Adrenal gland (tissue), 9 donors: ENCODE measurements at regions not wholly inside any gene's neighbourhood (a gene's known extent, or its start where the extent isn't known, plus 50 kb on each side); places are given as distances from the start of the nearest gene placed in this dataset.

Source experiments
- DNase-seq, 7 donors: peaks; one replicate each; pipeline ENCODE4 v3.0.0-alpha.2; 2019 to 2020
- H3K27ac ChIP-seq, 5 donors: fragments of 200-600 bp; sonication (generic) in 4 of 5; 1 replicate in 3 of 5; 2 replicates in 2 of 5; pipeline versions ENCODE4 v1.5.1 to v1.8.0; 2016 to 2020; ENCODE audit warnings: mild to moderate bottlenecking in 1 of 5
- H3K27me3 ChIP-seq: fragments of 200-600 bp; 2 replicates; pipeline ENCODE4 v1.8.0; 2021
- H3K36me3 ChIP-seq, 2 donors: fragments of 200-600 bp; replicated peaks in 1 of 2; 1 replicate in 1 of 2; 2 replicates in 1 of 2; pipeline versions ENCODE4 v1.5.1 to v1.8.0; 2018 to 2022
- H3K4me1 ChIP-seq, 2 donors: fragments of 200-600 bp; replicated peaks in 1 of 2; 1 replicate in 1 of 2; 2 replicates in 1 of 2; pipeline versions ENCODE4 v1.5.1 to v1.8.0; 2018 to 2021
- H3K4me3 ChIP-seq, 4 donors: fragments of 200-600 bp; sonication (generic) in 3 of 4; one replicate each; pipeline ENCODE4 v1.5.1; 2016 to 2018
- H3K9me3 ChIP-seq, 3 donors: fragments of 200-600 bp; sonication (generic) in 1 of 3; replicated peaks in 1 of 3; 1 replicate in 2 of 3; 2 replicates in 1 of 3; pipeline versions ENCODE4 v1.5.1 to v1.8.0; 2016 to 2021
- CTCF ChIP-seq, 6 experiments: fragments of 450-650 bp in 4 of 6; fragments of 200-600 bp in 2 of 6; sonication (generic) in 1 of 6; IDR thresholded peaks; 1 replicate in 5 of 6; 2 replicates in 1 of 6; pipeline versions ENCODE4 v1.5.1 to v1.8.0; 2016 to 2021; ENCODE audit warnings: antibody characterized with exemption in 6 of 6, mild to moderate bottlenecking in 2 of 6, moderate library complexity in 1 of 6
- POLR2A ChIP-seq, 2 donors: fragments of 450-650 bp; IDR thresholded peaks; one replicate each; pipeline ENCODE4 v1.6.1; 2017; ENCODE audit warnings: antibody characterized with exemption in 2 of 2, mild to moderate bottlenecking in 2 of 2, moderate library complexity in 1 of 2
- WGBS, 4 donors: extraction: QIAGEN DNeasy Blood & Tissue Kit in 2 of 4; methylation state at CpG; one replicate each; pipeline versions ENCODE4 v1.1.5 to v1.1.7; 2013 to 2017; 5-methylcytosine and 5-hydroxymethylcytosine counted together
- intact Hi-C, 2 donors: fragments of 100-400 bp; cut with DNase I; formaldehyde crosslinking; loops; one replicate each; pipeline versions ENCODE4 v1.14.1 to v1.15.0; 2022 to 2023
- donor health status: healthy with polysubstance abuse.
- donor health status: Bipolar disorder and iron deficiency.
- donor health status: DM: yes; HTN: yes; CAD: no.
- donor health status: DM: no; HTN: no; CAD: no.
- donor health status: DM: no; HTN: no; CAD: no.

DNA sequence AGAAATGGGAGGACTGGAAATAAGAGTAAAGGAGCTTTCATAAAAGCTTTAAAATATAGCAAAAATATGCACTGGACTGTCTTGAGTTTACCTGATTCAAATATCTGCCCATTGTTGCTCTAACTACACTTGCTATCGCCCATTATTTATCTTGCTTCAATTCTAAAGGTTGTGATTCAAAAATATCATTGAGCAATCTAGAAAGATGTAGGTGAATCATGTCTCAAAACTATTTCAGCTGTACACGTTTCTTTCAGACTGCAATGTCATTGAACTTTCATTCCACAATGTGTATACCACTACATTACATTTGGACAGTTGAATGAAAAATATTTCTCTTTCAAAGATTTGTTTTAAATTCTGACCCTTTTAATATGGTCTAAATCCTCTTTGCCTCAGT, 545.6 kb downstream of the BMP2 start:
- no peaks in the 10 kb centered on the region for H3K36me3 ChIP-seq
- H3K27ac ChIP-seq: no peak overlapping the region
- WGBS, 4 donors: 44 to 62% (median 56%) methylated on average over 2 of the region's 2 CpGs
- TF ChIP-seq CTCF (IDR thresholded peaks at IDR 0.05) (no peak), POLR2A (IDR thresholded peaks at IDR 0.05) (no peak)
- DNase-seq: no peak
- no peak overlapping the region for H3K4me3 ChIP-seq
- intact Hi-C loops: no loop called here
- H3K27me3 ChIP-seq: no peaks in the 10 kb centered on the region
- H3K4me1 ChIP-seq: no peaks in the 10 kb centered on the region
- H3K9me3 ChIP-seq: no peaks in the 10 kb centered on the region

DNA sequence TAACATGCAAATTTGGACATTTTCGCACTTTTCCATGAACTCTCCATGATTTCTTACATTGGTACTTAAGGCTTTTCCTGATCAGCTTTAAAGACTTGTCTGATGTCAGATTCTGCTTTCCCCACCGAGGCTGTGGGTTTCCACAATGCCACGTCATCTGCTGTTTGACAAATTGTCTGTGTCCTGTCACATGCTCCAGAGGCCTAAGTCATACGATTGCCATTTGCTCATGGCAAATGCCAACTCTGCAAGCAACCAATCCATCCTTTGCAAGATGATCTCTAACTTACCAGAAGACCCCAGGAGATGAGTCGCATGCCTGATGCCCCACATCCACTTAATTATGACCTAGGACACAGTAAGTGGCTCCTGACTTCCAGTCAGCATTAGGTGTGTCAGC, 556.5 kb downstream of the BMP2 start:
- Histone ChIP-seq H3K4me1 (no peaks in the 10 kb centered on the region), H3K36me3 (no peaks in the 10 kb centered on the region), H3K27ac (no peak overlapping the region), H3K4me3 (no peak overlapping the region), H3K9me3 (no peaks in the 10 kb centered on the region), H3K27me3 (no peaks in the 10 kb centered on the region)
- no peak for DNase-seq
- WGBS, 4 donors: 59 to 66% (median 61%) methylated on average over 5 of the region's 5 CpGs
- TF ChIP-seq POLR2A (IDR thresholded peaks at IDR 0.05) (no peak), CTCF (IDR thresholded peaks at IDR 0.05) (no peak)
- intact Hi-C loops: no loop called here

GRCh38 chr20:7327810-7328209, 560.3 kb downstream of the BMP2 start:
- Histone ChIP-seq H3K27ac (no peak overlapping the region), H3K4me1 (no peaks in the 10 kb centered on the region), H3K27me3 (no peaks in the 10 kb centered on the region), H3K4me3 (no peak overlapping the region), H3K9me3 (no peaks in the 10 kb centered on the region), H3K36me3 (no peaks in the 10 kb centered on the region)
- TF ChIP-seq POLR2A (IDR thresholded peaks at IDR 0.05) (no peak), CTCF (IDR thresholded peaks at IDR 0.05) (no peak)
- DNase-seq: no peak
- intact Hi-C loops: no loop called here

- no peaks in the 10 kb centered on the region for H3K36me3 ChIP-seq
- no peak overlapping the region for H3K4me3 ChIP-seq
- TF ChIP-seq CTCF (IDR thresholded peaks at IDR 0.05) (no peak), POLR2A (IDR thresholded peaks at IDR 0.05) (no peak)
- H3K4me1 ChIP-seq: no peaks in the 10 kb centered on the region
- no peak for DNase-seq
- 71 to 90% (median 76%) methylated on average over 4 of the region's 4 CpGs for WGBS, 4 donors
- no peaks in the 10 kb centered on the region for H3K9me3 ChIP-seq
- no peaks in the 10 kb centered on the region for H3K27me3 ChIP-seq
- H3K27ac ChIP-seq: no peak overlapping the region
- intact Hi-C loops: no loop called here
Observed at GRCh38 chr20:7330850-7331249, 563.4 kb downstream of the BMP2 start.
